ENCODE measurements at regions not wholly inside any gene's neighbourhood (a gene's known extent, or its start where the extent isn't known, plus 50 kb on each side); places are given as distances from the start of the nearest gene placed in this dataset.
"Not testable (repeated sequence)": the region's sequence is repeated elsewhere in the genome, so short reads cannot be mapped to it uniquely, and the experiment has no call there.

- Mint-ChIP-seq H3K27ac (no peak overlapping the region), H3K9me3 (peaks cover 0 to under 1% (median 0%) of the 10 kb centered on the region in 3 donors), H3K36me3 (no peaks in the 10 kb centered on the region), H3K27me3 (no peaks in the 10 kb centered on the region), H3K4me1 (no peaks in the 10 kb centered on the region), H3K4me3 (no peak overlapping the region)
These were observed 73.2 kb downstream of the ZIC4 start for GRCh38 chr3:147333098-147333497.

- Mint-ChIP-seq H3K36me3 (no peaks in the 10 kb centered on the region), H3K9me3 (peaks cover 0 to 2% (median 0%) of the 10 kb centered on the region in 3 donors), H3K27me3 (no peaks in the 10 kb centered on the region), H3K4me1 (no peaks in the 10 kb centered on the region), H3K27ac (no peak overlapping the region), H3K4me3 (no peak overlapping the region)
These were observed 77.6 kb downstream of the ZIC4 start for GRCh38 chr3:147328711-147329110.

GRCh38 chr3:147324356-147324755 is 82.0 kb downstream of the ZIC4 start:
- H3K4me3 Mint-ChIP-seq, result no peak overlapping the region
- H3K9me3 Mint-ChIP-seq, result peaks cover 3 to 6% (median 5%) of the 10 kb centered on the region in 3 donors
- H3K27me3 Mint-ChIP-seq, result no peaks in the 10 kb centered on the region
- H3K4me1 Mint-ChIP-seq, result no peaks in the 10 kb centered on the region
- no peaks in the 10 kb centered on the region for H3K36me3 Mint-ChIP-seq
- no peak overlapping the region for H3K27ac Mint-ChIP-seq

GRCh38 chr3:147318900-147319299 is 87.4 kb downstream of the ZIC4 start:
- H3K4me1 Mint-ChIP-seq, result no peaks in the 10 kb centered on the region
- no peak overlapping the region for H3K27ac Mint-ChIP-seq
- peaks cover 3 to 8% (median 4%) of the 10 kb centered on the region in 3 donors for H3K9me3 Mint-ChIP-seq
- no peaks in the 10 kb centered on the region for H3K27me3 Mint-ChIP-seq
- H3K36me3 Mint-ChIP-seq, result no peaks in the 10 kb centered on the region
- H3K4me3 Mint-ChIP-seq, result no peak overlapping the region

GRCh38 chr3:147317080-147317479 is 89.3 kb downstream of the ZIC4 start:
- H3K4me1 Mint-ChIP-seq, H3K9me3 Mint-ChIP-seq, H3K36me3 Mint-ChIP-seq, H3K27ac Mint-ChIP-seq, H3K4me3 Mint-ChIP-seq, H3K27me3 Mint-ChIP-seq: not testable (repeated sequence)

- H3K36me3 Mint-ChIP-seq, result no peaks in the 10 kb centered on the region
- H3K4me1 Mint-ChIP-seq, result no peaks in the 10 kb centered on the region
- H3K27me3 Mint-ChIP-seq, result no peaks in the 10 kb centered on the region
- no peak overlapping the region for H3K27ac Mint-ChIP-seq
- H3K9me3 Mint-ChIP-seq, result peaks cover 0 to 3% (median 0%) of the 10 kb centered on the region in 3 donors
- no peak overlapping the region for H3K4me3 Mint-ChIP-seq
These were observed 92.8 kb downstream of the ZIC4 start for GRCh38 chr3:147313513-147313912.

GRCh38 chr3:147312786-147313280 is 93.5 kb downstream of the ZIC4 start:
- H3K4me3 Mint-ChIP-seq, result no peak overlapping the region
- no peaks in the 10 kb centered on the region for H3K4me1 Mint-ChIP-seq
- H3K9me3 Mint-ChIP-seq, result peaks cover 0 to 3% (median 0%) of the 10 kb centered on the region in 3 donors
- no peak overlapping the region for H3K27ac Mint-ChIP-seq
- H3K27me3 Mint-ChIP-seq, result no peaks in the 10 kb centered on the region
- H3K36me3 Mint-ChIP-seq, result no peaks in the 10 kb centered on the region

GRCh38 chr3:147311716-147312115 is 94.6 kb downstream of the ZIC4 start:
- H3K27ac Mint-ChIP-seq, result no peak overlapping the region
- no peaks in the 10 kb centered on the region for H3K27me3 Mint-ChIP-seq
- H3K9me3 Mint-ChIP-seq, result peaks cover 2 to 6% (median 3%) of the 10 kb centered on the region in 3 donors
- H3K36me3 Mint-ChIP-seq, result no peaks in the 10 kb centered on the region
- H3K4me3 Mint-ChIP-seq, result no peak overlapping the region
- H3K4me1 Mint-ChIP-seq, result no peaks in the 10 kb centered on the region

- H3K36me3 Mint-ChIP-seq, result no peaks in the 10 kb centered on the region
- no peak overlapping the region for H3K27ac Mint-ChIP-seq
- no peak overlapping the region for H3K4me3 Mint-ChIP-seq
- H3K4me1 Mint-ChIP-seq, result no peaks in the 10 kb centered on the region
- peaks cover 2 to 8% (median 7%) of the 10 kb centered on the region in 3 donors for H3K9me3 Mint-ChIP-seq
- no peaks in the 10 kb centered on the region for H3K27me3 Mint-ChIP-seq
These were observed 100.7 kb downstream of the ZIC4 start for GRCh38 chr3:147305533-147306250.

GRCh38 chr3:147304756-147305155 is 101.6 kb downstream of the ZIC4 start:
- Mint-ChIP-seq H3K27me3 (no peaks in the 10 kb centered on the region), H3K4me1 (no peaks in the 10 kb centered on the region), H3K36me3 (no peaks in the 10 kb centered on the region), H3K9me3 (peaks cover 2 to 10% (median 7%) of the 10 kb centered on the region in 3 donors), H3K4me3 (no peak overlapping the region), H3K27ac (no peak overlapping the region)

- H3K27me3 Mint-ChIP-seq, result no peaks in the 10 kb centered on the region
- H3K36me3 Mint-ChIP-seq, result no peaks in the 10 kb centered on the region
- no peak overlapping the region for H3K27ac Mint-ChIP-seq
- no peaks in the 10 kb centered on the region for H3K4me1 Mint-ChIP-seq
- no peak overlapping the region for H3K4me3 Mint-ChIP-seq
- peaks cover 0 to 7% (median 4%) of the 10 kb centered on the region in 3 donors for H3K9me3 Mint-ChIP-seq
These were observed 104.6 kb downstream of the ZIC4 start for GRCh38 chr3:147301781-147302180.

GRCh38 chr3:147299656-147300055 is 106.7 kb downstream of the ZIC4 start:
- H3K27me3 Mint-ChIP-seq, result no peaks in the 10 kb centered on the region
- H3K4me1 Mint-ChIP-seq, result no peaks in the 10 kb centered on the region
- H3K36me3 Mint-ChIP-seq, result no peaks in the 10 kb centered on the region
- H3K27ac Mint-ChIP-seq, result no peak overlapping the region
- H3K9me3 Mint-ChIP-seq, result peaks cover 0 to 7% (median 4%) of the 10 kb centered on the region in 3 donors
- no peak overlapping the region for H3K4me3 Mint-ChIP-seq

GRCh38 chr3:147298511-147298982 is 107.8 kb downstream of the ZIC4 start:
- no peaks in the 10 kb centered on the region for H3K27me3 Mint-ChIP-seq
- H3K4me3 Mint-ChIP-seq, result no peak overlapping the region
- H3K9me3 Mint-ChIP-seq, result peaks cover 0 to 4% (median 3%) of the 10 kb centered on the region in 3 donors
- no peak overlapping the region for H3K27ac Mint-ChIP-seq
- no peaks in the 10 kb centered on the region for H3K36me3 Mint-ChIP-seq
- no peaks in the 10 kb centered on the region for H3K4me1 Mint-ChIP-seq

- H3K4me1 Mint-ChIP-seq, result no peaks in the 10 kb centered on the region
- no peak overlapping the region for H3K27ac Mint-ChIP-seq
- no peaks in the 10 kb centered on the region for H3K36me3 Mint-ChIP-seq
- no peaks in the 10 kb centered on the region for H3K27me3 Mint-ChIP-seq
- H3K4me3 Mint-ChIP-seq, result no peak overlapping the region
- H3K9me3 Mint-ChIP-seq, result peaks cover 0 to 4% (median 3%) of the 10 kb centered on the region in 3 donors
These were observed 108.5 kb downstream of the ZIC4 start for GRCh38 chr3:147297761-147298350.

GRCh38 chr3:147287370-147287769 is 119.0 kb downstream of the ZIC4 start:
- not testable (repeated sequence) for H3K4me3 Mint-ChIP-seq, H3K27ac Mint-ChIP-seq, H3K9me3 Mint-ChIP-seq

GRCh38 chr3:147269907-147270306 is 136.4 kb downstream of the ZIC4 start:
- Mint-ChIP-seq H3K4me1 (no peaks in the 10 kb centered on the region), H3K4me3 (no peak overlapping the region), H3K36me3 (no peaks in the 10 kb centered on the region), H3K27ac (no peak overlapping the region), H3K9me3 (peaks cover 8 to 16% (median 8%) of the 10 kb centered on the region in 3 donors), H3K27me3 (no peaks in the 10 kb centered on the region)

More at GRCh38 chr3:147287370-147287769, 119.0 kb downstream of the ZIC4 start:
- H3K4me1 Mint-ChIP-seq, H3K27me3 Mint-ChIP-seq, H3K36me3 Mint-ChIP-seq: not testable (repeated sequence)
